ENCODE measurements at regions not wholly inside any gene's neighbourhood (a gene's known extent, or its start where the extent isn't known, plus 50 kb on each side); places are given as distances from the start of the nearest gene placed in this dataset.

- TF ChIP-seq Cebpa-rat (IDR thresholded peaks at IDR 0.05), result no peak
- Histone ChIP-seq H3K4me3 (no peak overlapping the region), H3K27me3 (no peaks in the 10 kb centered on the region), H3K4me2 (no peak overlapping the region), H4K20me1 (no peaks in the 10 kb centered on the region), H3K4me1 (peaks cover 0 to 3% (median 0%) of the 10 kb centered on the region in 10 experiments; a peak in 1 of 20 replicates), H3K9ac (no peak overlapping the region), H3K36me3 (no peaks in the 10 kb centered on the region), H3K9me3 (replicated peaks in 1 of 11) (peaks cover 7 to 20% (median 10%) of the 10 kb centered on the region in 11 experiments; a peak in 17 of 22 replicates), H3K27ac (no peak overlapping the region)
These were observed 2163.1 kb upstream of the PCDH20 start for GRCh38 chr13:63578796-63579195.

DNA sequence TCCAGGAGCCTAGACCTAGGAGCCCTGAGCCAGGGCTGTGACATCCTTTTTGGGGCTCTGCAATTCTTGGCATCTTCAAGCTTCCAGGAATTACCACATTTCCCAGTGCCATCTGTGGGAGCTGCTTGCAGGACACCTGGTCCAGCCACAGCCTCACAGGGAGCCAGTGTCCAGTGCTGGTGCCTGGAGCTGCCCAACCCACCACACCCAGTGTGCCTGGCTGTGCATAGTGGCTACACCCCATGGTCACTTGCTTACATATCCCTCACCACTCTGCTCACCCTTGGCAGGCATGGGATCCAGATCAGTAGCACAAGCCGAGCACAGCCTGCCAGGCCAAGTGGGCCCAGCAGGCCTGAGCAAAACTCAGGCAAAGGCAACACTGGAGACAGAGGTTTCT is 2151.4 kb upstream of the PCDH20 start:
- H3K27ac ChIP-seq, result no peak overlapping the region
- H3K9me3 ChIP-seq (replicated peaks in 1 of 11), result peaks cover 9 to 17% (median 13%) of the 10 kb centered on the region in 11 experiments; a peak in 18 of 22 replicates
- no peaks in the 10 kb centered on the region for H3K36me3 ChIP-seq
- no peak for TF ChIP-seq Cebpa-rat (IDR thresholded peaks at IDR 0.05)
- H3K4me1 ChIP-seq, result no peaks in the 10 kb centered on the region
- H3K4me3 ChIP-seq, result no peak overlapping the region
- H3K9ac ChIP-seq, result no peak overlapping the region
- H3K4me2 ChIP-seq, result no peak overlapping the region
- H3K27me3 ChIP-seq, result no peaks in the 10 kb centered on the region
- no peaks in the 10 kb centered on the region for H4K20me1 ChIP-seq

- H3K4me2 ChIP-seq, result no peak overlapping the region
- H3K4me3 ChIP-seq, result no peak overlapping the region
- H3K9me3 ChIP-seq (replicated peaks in 1 of 11), result no peaks in the 10 kb centered on the region
- H3K9ac ChIP-seq, result no peak overlapping the region
- no peak overlapping the region for H3K27ac ChIP-seq
- H3K4me1 ChIP-seq, result no peaks in the 10 kb centered on the region
- no peaks in the 10 kb centered on the region for H3K27me3 ChIP-seq
- H4K20me1 ChIP-seq, result no peaks in the 10 kb centered on the region
- TF ChIP-seq Cebpa-rat (IDR thresholded peaks at IDR 0.05), result no peak
- no peaks in the 10 kb centered on the region for H3K36me3 ChIP-seq
These were observed 2138.5 kb upstream of the PCDH20 start for GRCh38 chr13:63554157-63554556.

DNA sequence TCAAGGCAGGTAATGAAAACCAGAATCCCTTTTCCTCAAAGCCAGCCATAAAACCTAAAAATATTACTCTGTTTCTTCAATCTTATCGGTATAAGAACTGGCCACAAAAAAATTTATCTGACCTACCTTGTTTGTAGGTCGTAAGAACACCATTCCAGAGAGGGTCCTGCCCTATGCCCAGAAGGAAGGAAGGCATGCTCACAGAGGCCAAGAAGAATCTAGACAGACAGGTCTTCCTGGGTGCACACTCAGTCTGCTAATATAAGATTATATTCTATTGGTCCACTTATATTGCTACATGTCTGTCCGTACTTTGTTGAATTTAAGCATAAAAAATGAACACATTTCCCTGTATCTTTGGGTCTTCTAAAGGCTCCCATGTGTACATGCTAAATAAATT is 2136.1 kb upstream of the PCDH20 start:
- Histone ChIP-seq H3K4me2 (no peak overlapping the region), H3K36me3 (no peaks in the 10 kb centered on the region), H3K4me1 (no peaks in the 10 kb centered on the region), H3K4me3 (no peak overlapping the region), H3K9ac (no peak overlapping the region), H3K27me3 (no peaks in the 10 kb centered on the region), H3K9me3 (replicated peaks in 1 of 11) (no peaks in the 10 kb centered on the region), H4K20me1 (no peaks in the 10 kb centered on the region), H3K27ac (no peak overlapping the region)
- no peak for TF ChIP-seq Cebpa-rat (IDR thresholded peaks at IDR 0.05)

DNA sequence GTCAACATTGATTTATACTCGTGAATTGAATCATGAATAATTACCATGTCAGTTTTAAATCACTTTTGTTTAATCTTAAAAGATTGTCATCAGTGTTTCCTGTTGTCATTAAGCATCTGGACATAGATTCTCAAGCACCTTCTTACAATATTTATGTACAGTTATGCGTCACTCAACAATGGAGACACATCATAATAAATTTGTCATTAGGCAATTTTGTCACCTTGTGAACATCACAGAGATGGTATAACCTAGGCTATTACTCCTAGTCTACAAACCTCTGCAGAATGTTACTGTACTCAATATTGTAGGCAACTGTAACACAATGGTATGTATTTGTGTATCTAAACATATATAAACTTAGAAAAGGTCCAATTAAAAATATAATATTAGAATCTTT is 2130.9 kb upstream of the PCDH20 start:
- no peak for TF ChIP-seq Cebpa-rat (IDR thresholded peaks at IDR 0.05)
- no peak overlapping the region for H3K9ac ChIP-seq
- no peaks in the 10 kb centered on the region for H3K4me1 ChIP-seq
- H3K36me3 ChIP-seq, result no peaks in the 10 kb centered on the region
- no peaks in the 10 kb centered on the region for H3K9me3 ChIP-seq (replicated peaks in 1 of 11)
- H3K4me2 ChIP-seq, result no peak overlapping the region
- no peak overlapping the region for H3K27ac ChIP-seq
- no peak overlapping the region for H3K4me3 ChIP-seq
- H4K20me1 ChIP-seq, result no peaks in the 10 kb centered on the region
- H3K27me3 ChIP-seq, result no peaks in the 10 kb centered on the region

GRCh38 chr13:63542770-63543169 is 2127.1 kb upstream of the PCDH20 start:
- H3K4me3 ChIP-seq, result no peak overlapping the region
- no peaks in the 10 kb centered on the region for H3K27me3 ChIP-seq
- no peak overlapping the region for H3K4me2 ChIP-seq
- no peaks in the 10 kb centered on the region for H3K4me1 ChIP-seq
- no peaks in the 10 kb centered on the region for H4K20me1 ChIP-seq
- no peaks in the 10 kb centered on the region for H3K36me3 ChIP-seq
- no peak for TF ChIP-seq Cebpa-rat (IDR thresholded peaks at IDR 0.05)
- H3K9me3 ChIP-seq (replicated peaks in 1 of 11), result no peaks in the 10 kb centered on the region
- no peak overlapping the region for H3K9ac ChIP-seq
- no peak overlapping the region for H3K27ac ChIP-seq

GRCh38 chr13:63541336-63541735 is 2125.7 kb upstream of the PCDH20 start:
- Histone ChIP-seq H3K9me3 (replicated peaks in 1 of 11) (no peaks in the 10 kb centered on the region), H3K4me1 (no peaks in the 10 kb centered on the region), H3K27ac (no peak overlapping the region), H3K4me2 (no peak overlapping the region), H3K9ac (no peak overlapping the region), H4K20me1 (no peaks in the 10 kb centered on the region), H3K27me3 (no peaks in the 10 kb centered on the region), H3K36me3 (no peaks in the 10 kb centered on the region), H3K4me3 (no peak overlapping the region)
- TF ChIP-seq Cebpa-rat (IDR thresholded peaks at IDR 0.05), result no peak

DNA sequence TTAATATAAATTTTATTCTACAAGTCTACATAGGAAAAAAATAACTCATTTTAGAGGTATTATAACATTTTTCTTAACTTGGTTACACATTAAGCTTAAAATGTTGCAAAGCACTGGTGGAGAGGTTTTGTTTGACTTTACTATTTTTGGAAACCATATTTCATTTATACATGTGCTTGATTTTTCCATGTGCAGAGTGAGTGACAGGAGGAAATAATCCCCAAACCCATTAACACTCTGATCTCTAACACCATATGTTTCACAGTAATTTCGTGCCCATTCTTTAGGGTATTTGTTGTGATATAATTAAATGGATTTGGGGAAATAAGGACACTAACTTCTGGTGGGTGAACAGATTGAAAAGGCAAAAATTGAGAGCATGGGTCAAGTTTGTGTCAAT is 2124.4 kb upstream of the PCDH20 start:
- Histone ChIP-seq H3K4me1 (no peaks in the 10 kb centered on the region), H3K9me3 (replicated peaks in 1 of 11) (no peaks in the 10 kb centered on the region), H4K20me1 (no peaks in the 10 kb centered on the region), H3K9ac (no peak overlapping the region), H3K4me2 (no peak overlapping the region), H3K27ac (no peak overlapping the region), H3K27me3 (no peaks in the 10 kb centered on the region), H3K36me3 (no peaks in the 10 kb centered on the region), H3K4me3 (no peak overlapping the region)
- TF ChIP-seq Cebpa-rat (IDR thresholded peaks at IDR 0.05), result no peak

- no peak overlapping the region for H3K9ac ChIP-seq
- no peak overlapping the region for H3K4me2 ChIP-seq
- no peaks in the 10 kb centered on the region for H4K20me1 ChIP-seq
- no peaks in the 10 kb centered on the region for H3K36me3 ChIP-seq
- no peak overlapping the region for H3K27ac ChIP-seq
- H3K4me3 ChIP-seq, result no peak overlapping the region
- TF ChIP-seq Cebpa-rat (IDR thresholded peaks at IDR 0.05), result no peak
- H3K27me3 ChIP-seq, result no peaks in the 10 kb centered on the region
- H3K9me3 ChIP-seq (replicated peaks in 1 of 11), result no peaks in the 10 kb centered on the region
- H3K4me1 ChIP-seq, result no peaks in the 10 kb centered on the region
These were observed 2101.7 kb upstream of the PCDH20 start for GRCh38 chr13:63517371-63517770.

GRCh38 chr13:63516124-63516523 is 2100.5 kb upstream of the PCDH20 start:
- Histone ChIP-seq H3K4me3 (no peak overlapping the region), H4K20me1 (no peaks in the 10 kb centered on the region), H3K9ac (no peak overlapping the region), H3K4me1 (no peaks in the 10 kb centered on the region), H3K27ac (no peak overlapping the region), H3K36me3 (no peaks in the 10 kb centered on the region), H3K4me2 (no peak overlapping the region), H3K9me3 (replicated peaks in 1 of 11) (no peaks in the 10 kb centered on the region), H3K27me3 (no peaks in the 10 kb centered on the region)
- TF ChIP-seq Cebpa-rat (IDR thresholded peaks at IDR 0.05), result no peak

DNA sequence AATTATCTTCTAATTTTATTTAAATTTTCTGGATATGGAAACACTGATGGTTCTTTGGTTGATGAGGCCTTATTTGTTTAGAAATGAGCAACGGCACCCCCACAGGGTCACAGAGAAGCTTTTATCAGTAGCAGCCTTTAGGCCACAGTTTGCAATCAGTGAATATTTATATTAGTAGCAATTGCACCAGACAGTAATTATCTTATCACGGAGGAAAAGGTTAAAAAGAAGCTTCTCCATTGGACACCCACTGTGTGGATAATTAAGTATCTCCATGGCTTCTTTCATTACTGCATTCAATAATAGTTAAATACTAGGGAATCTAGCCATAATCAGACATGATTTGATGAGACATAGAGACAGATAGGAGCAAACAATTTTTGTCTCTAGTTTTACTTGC is 2099.2 kb upstream of the PCDH20 start:
- no peaks in the 10 kb centered on the region for H4K20me1 ChIP-seq
- H3K36me3 ChIP-seq, result no peaks in the 10 kb centered on the region
- no peaks in the 10 kb centered on the region for H3K27me3 ChIP-seq
- TF ChIP-seq Cebpa-rat (IDR thresholded peaks at IDR 0.05), result no peak
- H3K4me1 ChIP-seq, result no peaks in the 10 kb centered on the region
- no peak overlapping the region for H3K9ac ChIP-seq
- no peak overlapping the region for H3K27ac ChIP-seq
- no peak overlapping the region for H3K4me2 ChIP-seq
- no peak overlapping the region for H3K4me3 ChIP-seq
- H3K9me3 ChIP-seq (replicated peaks in 1 of 11), result no peaks in the 10 kb centered on the region
